ENCODE measurements at regions not wholly inside any gene's neighbourhood (a gene's known extent, or its start where the extent isn't known, plus 50 kb on each side); places are given as distances from the start of the nearest gene placed in this dataset.

DNA sequence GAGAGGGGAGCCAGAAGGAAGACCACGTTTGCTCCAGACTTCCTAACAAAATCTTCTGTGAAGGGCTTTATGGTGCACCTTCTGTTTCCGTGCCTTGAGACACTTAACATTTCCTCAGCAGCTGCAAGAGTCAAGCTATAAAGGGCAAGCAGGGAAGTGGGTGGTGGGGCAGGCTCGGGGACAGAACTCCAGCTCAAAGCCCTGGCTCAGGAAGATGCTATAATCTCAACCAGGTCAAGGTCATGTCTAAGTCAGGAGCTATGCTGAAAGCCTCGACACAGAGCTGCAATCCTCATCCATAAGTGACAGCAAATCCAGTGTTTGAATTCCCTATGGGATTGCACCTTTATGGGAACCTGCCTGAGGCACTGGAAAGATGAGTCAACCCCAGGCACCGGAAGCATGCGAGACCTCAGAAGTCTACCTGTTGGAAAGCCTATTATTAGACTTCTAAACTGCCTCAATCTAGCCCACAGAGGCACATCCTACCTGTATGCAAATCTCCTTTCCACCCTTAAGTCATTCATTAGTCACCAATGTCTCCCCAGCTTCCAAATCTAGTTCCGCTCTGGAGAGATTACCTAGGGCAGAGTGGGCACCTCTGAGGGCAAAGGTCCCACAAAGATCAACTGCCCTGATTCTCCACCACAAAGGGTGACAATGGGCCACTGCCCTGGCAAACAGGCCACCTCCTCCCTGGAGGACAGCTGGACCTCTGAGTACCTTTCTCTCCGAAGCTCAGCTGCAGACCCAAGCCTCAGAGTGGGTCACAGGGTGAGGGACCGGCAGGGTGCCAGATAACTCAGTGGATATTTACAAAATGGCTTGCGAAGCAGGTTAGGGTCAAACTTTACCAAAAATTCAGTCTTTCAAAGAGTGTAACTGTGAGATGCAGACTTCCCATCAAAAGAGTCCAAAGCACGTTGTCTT is 287.0 kb downstream of the CDC5L start:
- no peak for DNase-seq (ENCODE audit: extremely low read depth in 1 of 2, low read depth in 1 of 2)

DNA sequence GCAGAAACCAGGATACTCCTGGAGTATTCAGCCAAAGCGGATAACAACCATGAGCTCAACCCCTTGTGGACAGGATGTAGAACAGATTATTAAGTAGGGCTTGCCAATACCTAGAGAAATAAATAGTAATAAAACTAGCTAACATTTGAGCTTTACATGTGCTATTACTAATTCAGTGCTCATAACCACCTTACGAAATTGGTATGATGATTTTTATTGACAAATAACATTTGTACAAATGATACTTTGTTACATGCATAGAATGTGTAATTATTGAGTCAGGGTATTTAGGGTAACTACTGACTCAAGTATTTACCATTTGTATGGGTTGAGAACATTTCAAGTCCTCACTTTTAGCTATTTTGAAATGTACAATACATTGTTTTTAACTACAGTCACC is 287.9 kb downstream of the CDC5L start:
- DNase-seq (ENCODE audit: extremely low read depth in 1 of 2, low read depth in 1 of 2) = no peak

DNA sequence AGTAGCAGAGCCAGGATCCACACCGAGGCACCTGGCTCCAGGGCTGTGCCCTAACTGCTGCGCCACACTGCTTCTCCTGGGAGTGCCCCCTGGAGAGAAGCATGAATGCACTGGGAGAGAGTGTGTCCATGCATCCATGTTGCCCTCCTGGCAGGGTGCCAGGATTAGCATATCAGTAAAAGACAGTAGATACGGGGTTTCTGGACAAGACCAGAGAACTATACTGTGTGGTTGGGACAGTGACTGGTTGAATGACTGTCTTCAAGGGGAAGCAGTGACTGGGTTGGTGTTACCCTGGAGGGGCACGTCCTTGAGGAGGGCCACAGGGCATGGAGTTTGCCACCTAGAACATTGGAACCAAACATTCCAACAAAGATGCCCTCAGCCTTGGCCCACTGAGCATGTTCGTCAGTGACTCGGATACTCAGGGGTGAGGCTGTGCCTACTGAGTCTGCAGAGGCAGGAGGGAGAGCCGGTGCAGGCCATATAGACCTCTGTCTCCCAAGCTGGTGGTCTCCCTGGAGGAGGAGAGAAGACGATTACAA is 288.8 kb downstream of the CDC5L start:
- no peak for DNase-seq (ENCODE audit: extremely low read depth in 1 of 2, low read depth in 1 of 2)

DNA sequence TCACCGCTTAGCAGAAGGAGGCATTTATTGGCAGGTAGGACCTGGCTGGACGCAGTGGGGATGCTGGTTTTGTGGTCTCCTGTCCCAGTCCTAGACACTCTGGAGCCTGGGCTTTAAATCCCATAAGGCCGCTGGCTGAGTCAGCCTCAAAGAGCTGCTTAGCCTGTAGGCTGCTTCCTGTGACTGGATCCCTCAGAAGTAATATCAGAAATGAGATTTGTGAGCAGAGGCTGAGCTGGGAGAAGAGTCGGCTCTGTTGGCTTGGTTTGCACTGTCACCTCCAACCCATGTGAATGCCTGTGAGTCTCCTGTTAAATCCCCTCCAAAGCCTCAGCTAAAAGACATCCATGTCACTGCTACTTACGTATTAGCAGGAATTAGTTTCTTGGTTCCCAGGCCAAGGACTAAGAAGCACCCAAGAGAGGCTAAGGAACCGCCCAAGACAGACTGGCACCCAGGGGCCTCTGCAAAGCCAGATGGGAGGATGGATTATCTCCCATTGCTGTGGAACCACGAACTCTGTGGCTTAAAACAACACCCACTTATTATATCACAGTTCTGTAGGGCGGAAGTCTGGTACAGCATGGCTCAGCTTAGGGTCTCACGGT is 289.4 kb downstream of the CDC5L start:
- no peak for DNase-seq (ENCODE audit: extremely low read depth in 1 of 2, low read depth in 1 of 2)

DNA sequence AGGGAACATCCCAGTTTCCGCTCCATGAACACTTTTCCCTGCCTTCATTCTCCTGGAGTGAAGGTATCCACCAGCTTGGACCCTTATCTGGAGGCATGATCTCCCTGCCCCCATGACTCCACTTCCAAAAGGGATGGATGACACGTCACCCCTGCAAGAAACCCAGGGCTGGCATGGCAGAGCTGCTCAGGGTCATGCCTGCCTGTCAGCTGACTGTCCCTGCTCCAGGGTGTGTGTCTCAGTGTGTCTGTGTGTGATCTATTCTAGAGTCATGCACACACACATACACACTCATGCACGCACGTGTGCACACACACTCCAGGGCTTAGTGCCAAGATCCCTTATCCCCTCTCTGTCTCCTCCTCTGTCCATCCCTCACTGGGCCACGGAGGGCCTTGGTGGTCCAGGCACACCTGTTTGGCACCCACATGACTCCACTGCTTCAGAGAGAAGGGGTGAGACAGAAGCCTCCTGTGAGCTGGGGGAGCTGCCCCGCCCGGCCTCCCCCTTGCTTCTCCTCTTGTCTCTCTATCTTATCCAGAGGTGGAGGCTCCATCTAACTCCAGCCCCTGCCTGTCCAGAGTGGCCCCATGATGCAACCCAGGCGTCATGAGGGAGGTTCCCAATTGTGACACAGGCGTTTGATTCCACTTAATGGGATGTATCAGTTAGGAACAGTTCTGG is 290.9 kb downstream of the CDC5L start:
- DNase-seq (ENCODE audit: extremely low read depth in 1 of 2, low read depth in 1 of 2) = no peak

DNA sequence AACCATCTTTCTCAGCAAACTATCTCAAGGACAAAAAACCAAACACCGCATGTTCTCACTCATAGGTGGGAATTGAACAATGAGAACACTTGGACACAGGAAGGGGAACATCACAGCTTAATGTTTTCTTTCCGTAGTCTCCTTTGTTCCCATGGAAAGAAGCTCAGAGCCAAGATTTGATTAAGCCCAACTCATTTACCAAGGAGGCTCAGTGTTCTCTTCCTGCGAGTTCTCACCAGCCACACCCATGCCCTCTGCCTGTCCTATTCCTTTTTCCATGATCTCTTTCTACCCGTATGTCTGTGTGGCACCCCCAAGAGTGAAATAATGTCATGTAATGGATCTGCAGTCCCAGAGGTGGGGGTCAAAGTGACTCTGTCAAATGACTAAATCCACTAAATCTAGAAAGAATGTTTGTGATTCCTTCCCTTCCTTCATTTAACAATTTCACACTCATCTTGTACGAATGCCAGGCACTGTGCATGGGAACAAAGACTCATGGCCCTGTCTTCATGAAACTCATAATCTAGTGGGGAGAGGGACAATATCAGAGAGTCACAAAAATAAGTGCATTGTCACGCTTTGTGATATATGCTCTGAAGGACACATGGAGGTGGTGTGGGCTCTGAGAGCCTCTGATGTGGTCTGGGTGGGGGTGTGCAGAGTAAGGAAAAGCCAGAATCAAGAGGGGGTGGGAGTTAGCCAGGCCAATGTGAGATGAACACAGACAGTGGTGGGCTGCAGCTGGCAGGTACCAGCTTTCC is 292.1 kb downstream of the CDC5L start:
- no peak for DNase-seq (ENCODE audit: extremely low read depth in 1 of 2, low read depth in 1 of 2)

DNA sequence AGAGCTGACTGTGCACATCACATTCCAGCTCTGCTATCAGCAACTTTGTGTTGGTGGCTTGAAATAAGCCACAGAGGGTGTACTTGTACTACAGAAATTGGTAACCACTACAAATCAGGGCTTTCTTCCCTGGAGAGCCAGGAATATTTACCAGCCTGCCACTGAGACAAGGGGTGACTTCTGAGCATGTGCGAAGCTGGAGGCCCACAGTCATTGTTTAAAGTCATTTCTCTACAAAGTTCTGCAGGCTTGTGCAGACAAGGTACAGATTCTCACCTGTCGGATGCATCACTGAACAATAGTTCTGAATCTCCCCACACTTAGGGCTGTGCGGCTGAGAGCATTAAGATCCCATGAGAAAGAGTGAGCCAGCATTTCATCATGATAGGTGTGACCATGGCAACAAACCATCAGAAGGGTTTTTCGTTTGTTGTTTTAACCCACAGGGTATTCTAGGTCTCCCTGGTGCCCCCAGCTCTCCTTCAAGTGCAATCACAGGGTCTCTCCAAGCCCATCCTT is 292.8 kb downstream of the CDC5L start:
- DNase-seq (ENCODE audit: extremely low read depth in 1 of 2, low read depth in 1 of 2) = no peak

DNA sequence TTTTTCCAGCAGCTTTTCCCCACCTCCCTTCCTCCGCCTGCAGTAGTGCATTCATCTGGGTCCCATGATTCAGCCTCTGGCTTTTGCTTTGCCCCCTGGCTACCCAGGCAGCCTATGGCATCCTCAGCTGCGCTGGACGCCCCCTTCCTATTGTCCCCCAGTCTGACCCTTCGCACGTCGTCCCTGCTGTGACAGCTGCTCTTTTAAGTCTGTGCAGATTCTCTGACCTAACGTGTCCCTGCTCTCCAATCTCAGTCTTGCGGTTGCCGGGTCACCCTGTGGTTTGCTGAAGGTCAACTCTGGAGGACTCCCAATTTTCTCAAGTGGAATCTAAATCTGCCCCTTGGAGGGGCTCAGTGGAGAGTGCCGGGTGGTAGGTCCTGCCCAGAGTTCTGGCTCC is 294.3 kb downstream of the CDC5L start:
- DNase-seq (ENCODE audit: extremely low read depth in 1 of 2, low read depth in 1 of 2) = no peak

DNA sequence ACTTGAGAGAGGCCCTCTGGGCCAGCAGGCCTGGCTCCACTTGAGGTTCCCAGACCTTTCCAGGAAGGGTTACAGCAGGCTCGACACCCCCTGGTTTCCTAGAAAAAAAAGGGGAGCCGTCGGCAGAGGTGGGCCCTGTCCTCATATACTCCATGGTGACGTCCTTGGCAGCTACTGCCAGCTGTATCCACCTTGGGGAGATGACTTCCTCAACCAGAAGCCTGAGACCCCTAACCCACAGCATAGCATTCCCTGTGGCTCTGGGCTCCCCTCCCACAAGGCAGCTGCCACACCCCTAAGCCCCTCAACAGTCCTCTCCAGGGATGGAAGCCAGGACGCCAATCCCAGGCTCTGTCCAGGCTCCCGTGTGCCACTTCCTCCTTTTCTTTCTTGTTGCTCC is 294.8 kb downstream of the CDC5L start:
- DNase-seq (ENCODE audit: extremely low read depth in 1 of 2, low read depth in 1 of 2) = no peak

DNA sequence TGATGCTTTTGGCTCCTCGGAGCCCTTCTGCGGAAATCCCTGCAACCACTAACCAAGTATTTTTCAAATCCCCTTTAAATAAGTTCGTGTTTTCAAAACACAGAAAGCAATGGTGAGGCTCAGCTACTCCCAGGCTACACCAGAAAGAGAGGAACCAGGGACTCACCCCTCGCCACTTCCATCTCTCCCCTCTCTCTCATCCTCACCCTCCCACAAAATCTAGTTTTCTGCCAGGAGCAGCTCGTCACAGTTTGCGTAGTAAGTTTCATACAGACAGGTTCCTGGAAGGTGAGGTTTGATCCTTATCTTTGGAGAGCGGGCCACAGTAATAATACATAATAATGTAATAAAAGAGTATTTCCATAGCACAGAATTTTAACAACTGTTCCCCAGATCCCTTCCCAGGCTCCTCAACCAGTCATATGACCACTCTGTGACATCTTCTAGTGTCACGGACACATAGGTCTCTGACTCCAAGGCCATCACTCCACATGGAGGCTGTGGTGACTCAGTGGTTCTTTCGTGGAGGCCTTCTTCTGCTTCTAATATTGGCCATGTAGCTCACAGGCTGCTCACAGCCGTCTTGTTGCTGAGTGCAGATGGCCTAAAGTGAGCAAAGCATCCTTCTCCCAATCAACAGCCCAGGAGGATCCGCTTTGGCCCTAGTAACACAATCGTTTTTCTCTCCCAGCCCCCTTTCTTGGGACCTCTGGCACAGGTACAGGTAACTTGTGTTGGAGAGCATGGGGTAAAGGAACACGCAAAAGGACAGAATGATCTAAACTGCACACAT is 295.7 kb downstream of the CDC5L start:
- no peak for DNase-seq (ENCODE audit: extremely low read depth in 1 of 2, low read depth in 1 of 2)

DNA sequence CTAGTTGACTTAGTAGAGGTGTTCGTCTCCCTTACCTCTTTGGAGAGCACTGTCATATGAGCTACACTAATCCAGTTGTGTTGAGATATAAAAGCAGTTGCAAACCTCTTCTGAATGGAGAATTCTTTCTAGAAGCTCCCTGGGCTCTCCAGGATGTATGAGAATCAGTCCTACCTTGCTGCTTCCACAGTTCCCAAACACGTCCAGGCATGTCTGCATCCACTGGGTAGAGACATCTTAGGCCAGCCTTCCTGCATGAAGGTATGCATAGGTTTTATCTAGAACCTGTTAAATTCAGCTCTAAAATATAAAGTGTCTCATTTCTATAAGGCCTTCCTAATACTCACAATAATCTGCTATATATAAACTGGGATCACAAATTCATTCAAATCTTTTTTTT is 297.7 kb downstream of the CDC5L start:
- DNase-seq (ENCODE audit: extremely low read depth in 1 of 2, low read depth in 1 of 2) = no peak

DNA sequence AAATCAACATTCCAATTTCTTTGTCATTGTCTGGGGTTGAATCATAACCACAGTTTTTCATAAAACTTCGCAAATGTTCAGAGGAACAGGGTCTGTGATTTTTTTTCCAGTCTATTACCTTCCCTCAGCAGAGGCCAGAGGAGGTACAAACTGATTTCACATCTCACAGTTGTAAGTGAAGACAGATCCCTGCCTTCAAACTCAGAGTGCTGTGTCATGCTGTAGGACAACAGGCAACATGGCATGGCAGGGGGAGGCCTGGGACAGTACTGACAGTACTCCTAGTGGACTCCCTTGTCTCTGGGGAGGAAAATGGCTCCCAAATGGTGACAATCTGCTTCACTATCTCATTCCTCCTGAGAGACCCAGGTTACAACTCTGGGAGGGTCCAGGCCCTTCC is 308.6 kb downstream of the CDC5L start:
- no peak for DNase-seq (ENCODE audit: extremely low read depth in 1 of 2, low read depth in 1 of 2)

DNA sequence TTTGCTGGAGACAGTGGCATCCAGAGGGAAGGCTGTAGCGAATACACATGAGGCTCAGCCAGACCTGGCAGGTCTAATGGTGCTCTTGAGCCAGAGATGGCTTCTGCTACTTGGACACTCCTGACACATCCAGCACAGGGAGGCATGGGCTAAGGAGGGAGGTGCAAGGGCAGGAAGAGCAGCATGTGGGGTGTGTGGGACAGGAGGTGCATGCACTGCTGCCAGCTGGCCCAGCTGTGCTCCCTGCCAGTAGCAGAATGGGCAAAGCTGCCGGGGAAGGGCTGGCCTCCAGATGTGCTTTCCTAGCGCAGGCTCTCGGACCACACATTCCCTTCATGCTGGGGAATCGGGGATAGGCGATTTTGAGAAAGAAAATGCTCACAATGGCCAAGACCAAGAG is 309.2 kb downstream of the CDC5L start:
- DNase-seq (ENCODE audit: extremely low read depth in 1 of 2, low read depth in 1 of 2) = no peak

DNA sequence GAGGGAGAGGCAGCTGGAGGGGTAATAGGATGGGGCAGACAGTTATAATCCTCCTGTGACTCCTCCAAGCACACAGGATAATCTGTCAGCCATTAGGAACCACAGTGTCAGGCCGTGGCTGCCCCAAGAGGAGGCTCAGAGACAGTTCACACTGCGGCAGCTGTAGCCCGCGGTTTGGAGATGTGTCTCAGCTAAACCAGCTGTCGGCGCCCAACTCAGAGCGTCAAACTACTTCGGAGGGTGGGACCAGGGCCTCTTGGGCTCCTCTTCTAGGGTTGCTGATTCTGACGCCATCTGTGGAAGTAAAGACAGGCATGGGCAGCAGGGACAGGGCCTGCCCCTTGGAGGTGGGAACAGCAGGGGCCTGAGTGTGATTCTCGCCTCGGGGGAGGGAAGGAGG is 309.8 kb downstream of the CDC5L start:
- DNase-seq (ENCODE audit: extremely low read depth in 1 of 2, low read depth in 1 of 2) = no peak

DNA sequence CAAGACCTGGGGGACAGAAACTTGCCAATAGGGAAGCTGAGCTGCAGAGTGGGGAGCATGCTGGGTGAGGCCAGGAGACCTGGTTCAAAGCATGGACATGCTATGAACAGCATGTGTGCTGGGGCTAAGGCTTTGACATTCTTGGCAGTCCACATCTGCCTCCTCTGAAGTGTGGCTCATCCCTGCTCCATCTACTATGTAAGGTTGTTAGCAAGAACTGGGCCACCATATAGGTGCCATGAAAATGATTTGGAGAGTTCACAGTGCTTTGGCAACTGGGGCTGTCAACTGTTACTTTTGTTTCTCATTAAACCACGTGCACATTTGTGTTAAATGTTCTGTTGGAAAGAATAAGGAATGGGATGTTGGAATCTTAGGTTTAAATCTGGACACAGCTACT is 311.1 kb downstream of the CDC5L start:
- no peak for DNase-seq (ENCODE audit: extremely low read depth in 1 of 2, low read depth in 1 of 2)

DNA sequence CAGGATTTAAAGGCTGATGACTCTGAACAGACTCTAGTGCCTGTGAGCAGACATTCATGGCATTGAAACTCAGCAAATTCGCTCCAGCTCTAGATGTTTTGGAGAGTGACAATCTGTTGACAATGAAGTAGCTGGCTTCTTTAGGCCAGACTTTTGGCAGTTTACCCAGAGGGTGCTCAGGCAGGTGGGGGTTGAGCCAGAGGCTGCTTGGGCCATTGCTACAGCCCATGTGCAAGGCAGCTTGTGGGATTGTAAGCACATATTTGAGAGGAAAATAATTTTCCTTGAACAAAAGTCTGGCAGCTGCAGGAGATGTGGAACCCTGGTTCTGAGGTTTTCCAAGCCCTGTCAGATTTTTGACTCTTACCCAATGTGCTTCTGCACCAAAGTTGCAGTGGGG is 311.6 kb downstream of the CDC5L start:
- no peak for DNase-seq (ENCODE audit: extremely low read depth in 1 of 2, low read depth in 1 of 2)

DNA sequence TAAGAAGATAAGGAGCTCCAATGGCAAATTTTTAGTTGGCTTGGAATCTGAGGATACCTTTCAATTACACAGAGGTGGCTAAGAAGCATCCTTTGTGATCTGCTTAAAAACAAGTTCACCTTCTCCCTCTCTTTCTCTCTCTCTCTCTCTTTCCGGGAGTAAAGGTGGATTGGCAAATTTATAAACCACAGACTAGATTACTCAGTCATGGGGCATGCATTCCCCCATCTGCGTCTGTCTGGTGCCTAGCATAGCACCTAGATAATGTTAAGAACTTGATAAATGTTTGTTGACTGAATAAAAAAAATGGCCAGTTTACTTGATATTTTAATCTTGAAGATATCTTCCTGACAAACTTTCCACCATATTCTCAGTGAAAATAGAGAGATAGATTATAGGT is 312.3 kb downstream of the CDC5L start:
- no peak for DNase-seq (ENCODE audit: extremely low read depth in 1 of 2, low read depth in 1 of 2)

DNA sequence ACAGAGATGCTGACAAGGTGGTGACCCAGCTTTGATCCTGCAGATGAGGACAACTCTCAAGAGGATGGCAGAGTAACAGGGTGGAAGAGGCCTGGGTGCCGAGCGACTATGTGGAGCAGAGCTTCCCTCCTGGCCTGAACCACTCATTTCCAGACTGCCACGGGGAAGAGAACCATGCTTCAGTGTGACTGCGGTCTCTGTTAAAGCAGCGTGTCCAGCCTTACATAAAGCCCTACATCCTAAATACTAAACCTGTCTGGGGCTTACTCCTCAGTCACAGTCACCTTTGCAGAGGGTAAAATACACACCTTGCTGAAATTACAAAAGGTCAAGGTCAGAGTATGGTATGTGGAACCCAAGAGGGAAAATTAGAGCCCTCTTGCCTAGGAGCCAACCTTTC is 312.9 kb downstream of the CDC5L start:
- DNase-seq (ENCODE audit: extremely low read depth in 1 of 2, low read depth in 1 of 2) = no peak

DNA sequence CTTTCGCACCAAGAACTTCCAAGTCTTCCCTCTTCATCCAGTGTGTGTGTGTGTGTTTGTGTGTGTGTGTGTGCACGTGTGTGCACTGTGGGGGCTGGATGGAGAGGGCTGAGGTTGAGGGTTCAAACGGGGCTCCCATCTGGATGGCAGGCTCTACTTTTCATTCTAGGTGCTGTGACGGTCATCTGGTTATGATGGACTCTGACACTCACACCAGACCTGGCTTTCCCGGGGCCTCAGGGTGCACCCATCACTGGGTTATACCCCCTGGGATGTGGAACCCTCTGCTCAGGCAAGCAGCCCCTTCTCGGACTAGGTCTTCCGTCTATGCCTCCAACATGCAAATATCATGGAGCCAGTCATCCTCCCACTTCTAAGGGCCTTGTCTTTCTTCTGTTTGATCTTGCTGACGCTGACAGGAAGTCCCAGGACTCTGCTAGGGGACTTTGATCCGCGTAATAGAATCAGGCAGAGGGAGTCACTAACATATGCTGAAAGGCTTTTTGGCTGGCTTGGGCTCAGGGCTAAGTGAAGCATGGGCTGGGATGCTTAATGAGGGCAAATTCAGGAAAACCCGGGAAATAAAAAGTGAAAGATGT is 313.6 kb downstream of the CDC5L start:
- no peak for DNase-seq (ENCODE audit: extremely low read depth in 1 of 2, low read depth in 1 of 2)

Measured in activated CD8-positive, alpha-beta memory T cell treated with anti-CD3 and anti-CD28 coated beads for 1 hour (primary cell).